ENCODE measurements at regions not wholly inside any gene's neighbourhood (a gene's known extent, or its start where the extent isn't known, plus 50 kb on each side); places are given as distances from the start of the nearest gene placed in this dataset.

- no peak overlapping the region for H3K9ac ChIP-seq (ENCODE audit: low read depth in 1 of 2, low read length in 2 of 2)
- no peaks in the 10 kb centered on the region for H3K36me3 ChIP-seq (ENCODE audit: control insufficient read depth in 4 of 4, insufficient read depth in 3 of 4, low read depth in 1 of 4, low read length in 3 of 4)
- WGBS, result 23% methylated on average over 4 of the region's 4 CpGs
- H3K27me3 ChIP-seq (ENCODE audit: control insufficient read depth in 4 of 4, insufficient read depth in 4 of 4, low read length in 3 of 4), result no peaks in the 10 kb centered on the region
- H3K4me1 ChIP-seq (ENCODE audit: control insufficient read depth in 4 of 4, insufficient read depth in 4 of 4, low read length in 3 of 4), result no peaks in the 10 kb centered on the region
- no peak for TF ChIP-seq ZBTB33 (IDR thresholded peaks at IDR 0.05)
- TF ChIP-seq FOXA1 (IDR thresholded peaks at IDR 0.05), result no peak
- peak; percentile 46 for TF ChIP-seq FOXA2 (IDR thresholded peaks at IDR 0.05)
- TF ChIP-seq GABPA (IDR thresholded peaks at IDR 0.05 in 1 of 2, conservative IDR thresholded peaks at IDR 0.05 in 1 of 2), result no peak
- no peaks in the 10 kb centered on the region for H3K9me3 ChIP-seq (ENCODE audit: control insufficient read depth in 4 of 4, low read length in 3 of 4)
- H3K4me3 ChIP-seq (ENCODE audit: low read depth in 1 of 3, low read length in 3 of 3), result no peak overlapping the region
- H3K27ac ChIP-seq (ENCODE audit: low read depth in 1 of 2, low read length in 2 of 2), result no peak overlapping the region
- no peak for DNase-seq (ENCODE audit: low spot score)
Measured at GRCh38 chr3:181851063-181851462, 139.3 kb downstream of the SOX2 start.

GRCh38 chr3:181855825-181856224, 144.1 kb downstream of the SOX2 start:
- 82% methylated on average over 2 of the region's 2 CpGs for WGBS
- Histone ChIP-seq H3K4me1 (ENCODE audit: control insufficient read depth in 4 of 4, insufficient read depth in 4 of 4, low read length in 3 of 4) (no peaks in the 10 kb centered on the region), H3K36me3 (ENCODE audit: control insufficient read depth in 4 of 4, insufficient read depth in 3 of 4, low read depth in 1 of 4, low read length in 3 of 4) (no peaks in the 10 kb centered on the region), H3K27ac (ENCODE audit: low read depth in 1 of 2, low read length in 2 of 2) (no peak overlapping the region), H3K27me3 (ENCODE audit: control insufficient read depth in 4 of 4, insufficient read depth in 4 of 4, low read length in 3 of 4) (no peaks in the 10 kb centered on the region), H3K4me3 (ENCODE audit: low read depth in 1 of 3, low read length in 3 of 3) (no peak overlapping the region), H3K9ac (ENCODE audit: low read depth in 1 of 2, low read length in 2 of 2) (no peak overlapping the region), H3K9me3 (ENCODE audit: control insufficient read depth in 4 of 4, low read length in 3 of 4) (no peaks in the 10 kb centered on the region)
- no peak for DNase-seq (ENCODE audit: low spot score)
- TF ChIP-seq SP1 (IDR thresholded peaks at IDR 0.05) (no peak), JUND (IDR thresholded peaks at IDR 0.05) (no peak), GABPA (IDR thresholded peaks at IDR 0.05 in 1 of 2, conservative IDR thresholded peaks at IDR 0.05 in 1 of 2) (no peak)

GRCh38 chr3:181859518-181859917, 147.8 kb downstream of the SOX2 start:
- Histone ChIP-seq H3K27me3 (ENCODE audit: control insufficient read depth in 4 of 4, insufficient read depth in 4 of 4, low read length in 3 of 4) (no peaks in the 10 kb centered on the region), H3K4me1 (ENCODE audit: control insufficient read depth in 4 of 4, insufficient read depth in 4 of 4, low read length in 3 of 4) (no peaks in the 10 kb centered on the region), H3K4me3 (ENCODE audit: low read depth in 1 of 3, low read length in 3 of 3) (no peak overlapping the region), H3K9ac (ENCODE audit: low read depth in 1 of 2, low read length in 2 of 2) (no peak overlapping the region), H3K27ac (ENCODE audit: low read depth in 1 of 2, low read length in 2 of 2) (no peak overlapping the region), H3K36me3 (ENCODE audit: control insufficient read depth in 4 of 4, insufficient read depth in 3 of 4, low read depth in 1 of 4, low read length in 3 of 4) (no peaks in the 10 kb centered on the region), H3K9me3 (ENCODE audit: control insufficient read depth in 4 of 4, low read length in 3 of 4) (no peaks in the 10 kb centered on the region)
- DNase-seq (ENCODE audit: low spot score), result no peak
- 50% methylated on average over 4 of the region's 4 CpGs for WGBS
- TF ChIP-seq YY1 (IDR thresholded peaks at IDR 0.05), result no peak
- TF ChIP-seq ATF3 (IDR thresholded peaks at IDR 0.05), result no peak
- TF ChIP-seq FOXA1 (IDR thresholded peaks at IDR 0.05), result no peak
- TF ChIP-seq SP1 (IDR thresholded peaks at IDR 0.05), result no peak
- no peak for TF ChIP-seq HNF4G (IDR thresholded peaks at IDR 0.05)
- no peak for TF ChIP-seq JUND (IDR thresholded peaks at IDR 0.05)
- TF ChIP-seq NR2F2 (IDR thresholded peaks at IDR 0.05), result no peak
- no peak for TF ChIP-seq RXRA (IDR thresholded peaks at IDR 0.05)

GRCh38 chr3:181860235-181860634, 148.5 kb downstream of the SOX2 start:
- no peak for DNase-seq (ENCODE audit: low spot score)
- TF ChIP-seq NR2F2 (IDR thresholded peaks at IDR 0.05) (no peak), MAX (IDR thresholded peaks at IDR 0.05) (no peak), HNF4A (conservative IDR thresholded peaks at IDR 0.05) (no peak), TAF1 (conservative IDR thresholded peaks at IDR 0.05) (no peak), EGR1 (IDR thresholded peaks at IDR 0.05; ENCODE audit: low read depth in 2 of 2) (no peak), FOXA1 (IDR thresholded peaks at IDR 0.05) (no peak)

More at GRCh38 chr3:181860235-181860634, 148.5 kb downstream of the SOX2 start:
- Histone ChIP-seq H3K9me3 (ENCODE audit: control insufficient read depth in 4 of 4, low read length in 3 of 4) (no peaks in the 10 kb centered on the region), H3K36me3 (ENCODE audit: control insufficient read depth in 4 of 4, insufficient read depth in 3 of 4, low read depth in 1 of 4, low read length in 3 of 4) (no peaks in the 10 kb centered on the region), H3K4me3 (ENCODE audit: low read depth in 1 of 3, low read length in 3 of 3) (no peak overlapping the region), H3K4me1 (ENCODE audit: control insufficient read depth in 4 of 4, insufficient read depth in 4 of 4, low read length in 3 of 4) (no peaks in the 10 kb centered on the region), H3K9ac (ENCODE audit: low read depth in 1 of 2, low read length in 2 of 2) (no peak overlapping the region), H3K27me3 (ENCODE audit: control insufficient read depth in 4 of 4, insufficient read depth in 4 of 4, low read length in 3 of 4) (no peaks in the 10 kb centered on the region), H3K27ac (ENCODE audit: low read depth in 1 of 2, low read length in 2 of 2) (no peak overlapping the region)
- WGBS, result 87% methylated on average over 1 of the region's 1 CpG
